NCI-H1694 treated with DMSO at 0.1 percent for 48 hours (cell line): ENCODE measurements at regions not wholly inside any gene's neighbourhood (a gene's known extent, or its start where the extent isn't known, plus 50 kb on each side); places are given as distances from the start of the nearest gene placed in this dataset.
"Not testable (repeated sequence)": the region's sequence is repeated elsewhere in the genome, so short reads cannot be mapped to it uniquely, and the experiment has no call there.

Experiments
- DNase-seq: peaks from one replicate; lab custom pipeline; 2025; lab: John Stamatoyannopoulos, UW

DNA sequence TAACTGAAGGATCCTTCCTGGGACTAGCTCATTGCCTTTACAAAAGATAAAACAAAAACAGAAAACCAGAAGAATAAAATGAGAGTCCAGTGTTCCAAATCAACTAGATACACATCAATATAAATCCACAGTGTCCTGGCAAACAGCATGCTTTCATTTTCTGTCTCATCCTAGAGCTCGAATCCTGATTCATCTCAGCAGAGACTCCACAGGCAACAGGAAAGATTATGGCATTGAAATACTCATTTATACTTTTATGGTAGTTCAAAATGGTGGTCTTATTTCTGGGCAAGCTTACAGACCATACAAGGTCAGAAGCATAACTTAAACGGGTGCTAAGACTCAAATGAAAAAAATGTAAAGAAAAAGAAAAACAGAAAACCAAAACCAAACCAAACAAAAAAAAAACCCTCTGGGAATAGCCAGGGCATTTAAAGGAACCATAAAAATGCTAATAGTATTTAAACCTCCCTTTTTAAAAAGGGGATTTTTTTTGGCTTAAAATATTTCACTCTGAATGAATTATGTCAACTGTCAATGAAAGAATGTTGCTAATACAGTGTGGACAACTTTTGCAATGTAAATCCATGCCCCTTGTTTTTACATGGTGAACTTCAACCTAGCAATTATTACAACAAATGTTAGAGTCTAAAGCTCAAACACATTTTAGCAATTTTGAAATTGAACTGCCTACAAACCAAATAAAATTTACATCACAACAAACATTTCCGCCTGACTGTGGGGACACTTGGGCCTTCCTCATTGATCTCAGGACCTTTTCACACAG lies 57.9 kb downstream of the GPR101 start:
- DNase-seq, result no peak

DNA sequence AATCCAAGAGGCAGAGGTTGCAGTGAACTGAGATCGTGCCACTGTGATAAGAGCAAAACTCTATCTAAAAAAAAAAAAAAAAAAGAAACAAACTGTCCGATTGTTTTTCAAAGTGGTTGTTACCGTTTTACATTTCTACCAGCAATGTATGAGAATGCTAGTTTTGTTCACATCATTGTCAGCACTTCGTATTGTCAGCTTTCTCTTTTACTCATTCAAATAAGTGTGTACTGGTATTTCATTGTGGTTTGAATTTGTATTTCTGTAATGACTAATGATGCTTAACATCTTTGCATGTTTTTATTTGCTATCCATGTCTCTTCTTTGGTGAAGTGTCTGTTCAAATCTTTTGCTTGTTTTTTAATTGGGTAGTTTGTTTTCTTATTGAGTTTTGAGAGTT lies 65.8 kb downstream of the GPR101 start:
- no peak for DNase-seq

DNA sequence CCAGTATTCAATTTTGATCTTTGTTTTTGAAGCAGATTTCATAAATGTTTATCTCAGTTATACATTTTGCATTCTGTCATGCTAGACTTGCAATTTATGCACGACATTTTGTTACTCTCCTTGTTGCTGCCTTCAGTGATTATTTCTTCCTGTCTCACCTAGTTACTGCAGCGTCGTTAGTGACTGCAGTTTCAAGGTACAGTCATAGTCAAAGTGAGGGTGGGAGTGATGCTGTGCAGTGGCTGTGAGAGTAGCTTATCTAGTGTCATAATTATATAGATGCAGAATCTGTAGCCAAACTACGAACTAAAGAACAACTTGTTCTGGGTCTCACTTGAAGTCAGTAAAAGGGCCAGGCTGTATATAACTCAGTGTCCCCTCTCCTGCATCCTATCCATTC lies 69.8 kb downstream of the GPR101 start:
- DNase-seq, result no peak

DNA sequence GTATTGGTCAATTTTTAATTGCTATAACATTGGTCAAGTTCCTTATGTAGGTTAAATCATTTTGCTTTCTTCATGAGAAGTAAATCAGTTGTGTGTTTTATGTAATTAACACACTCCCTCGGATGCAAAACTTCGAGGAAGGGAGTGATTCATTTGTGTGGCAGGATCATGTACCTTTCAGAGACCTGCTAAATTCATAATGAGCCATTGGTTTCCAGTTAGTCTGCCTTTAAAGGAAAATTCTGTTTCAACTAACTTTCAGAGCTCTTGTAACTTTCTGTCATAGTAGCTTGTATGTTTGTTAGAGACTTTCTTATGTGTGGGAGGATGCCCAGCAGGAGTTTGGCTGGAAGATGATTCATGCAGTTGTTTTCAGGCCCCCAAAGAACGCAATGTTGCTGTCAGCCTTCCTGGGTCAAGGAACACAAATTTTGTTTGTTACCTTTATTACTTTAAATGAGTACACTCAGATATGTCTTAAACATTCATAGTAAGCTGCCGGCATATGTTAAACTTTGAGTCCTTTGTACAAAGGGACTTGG lies 72.1 kb downstream of the GPR101 start:
- DNase-seq, result no peak

DNA sequence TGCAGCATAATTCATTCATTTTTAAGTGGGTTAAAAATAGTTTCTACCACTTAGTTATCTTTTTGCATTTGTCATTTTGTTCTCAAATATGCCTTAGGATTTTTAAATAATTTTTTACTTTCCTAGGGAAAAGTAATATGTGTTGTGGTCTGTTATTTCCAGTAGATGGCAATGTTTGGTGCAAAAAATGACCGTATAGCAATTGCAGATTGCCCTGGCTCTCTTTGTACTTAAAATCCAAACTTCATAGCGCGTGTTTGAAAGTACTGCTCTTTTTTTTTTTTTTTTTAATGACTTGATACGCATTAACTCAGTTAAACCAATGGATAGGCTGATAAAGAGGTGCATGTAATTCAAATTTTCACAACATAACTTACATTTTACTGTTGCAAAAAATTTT lies 74.4 kb upstream of the RBMX start:
- peak; percentile 39 for DNase-seq

DNA sequence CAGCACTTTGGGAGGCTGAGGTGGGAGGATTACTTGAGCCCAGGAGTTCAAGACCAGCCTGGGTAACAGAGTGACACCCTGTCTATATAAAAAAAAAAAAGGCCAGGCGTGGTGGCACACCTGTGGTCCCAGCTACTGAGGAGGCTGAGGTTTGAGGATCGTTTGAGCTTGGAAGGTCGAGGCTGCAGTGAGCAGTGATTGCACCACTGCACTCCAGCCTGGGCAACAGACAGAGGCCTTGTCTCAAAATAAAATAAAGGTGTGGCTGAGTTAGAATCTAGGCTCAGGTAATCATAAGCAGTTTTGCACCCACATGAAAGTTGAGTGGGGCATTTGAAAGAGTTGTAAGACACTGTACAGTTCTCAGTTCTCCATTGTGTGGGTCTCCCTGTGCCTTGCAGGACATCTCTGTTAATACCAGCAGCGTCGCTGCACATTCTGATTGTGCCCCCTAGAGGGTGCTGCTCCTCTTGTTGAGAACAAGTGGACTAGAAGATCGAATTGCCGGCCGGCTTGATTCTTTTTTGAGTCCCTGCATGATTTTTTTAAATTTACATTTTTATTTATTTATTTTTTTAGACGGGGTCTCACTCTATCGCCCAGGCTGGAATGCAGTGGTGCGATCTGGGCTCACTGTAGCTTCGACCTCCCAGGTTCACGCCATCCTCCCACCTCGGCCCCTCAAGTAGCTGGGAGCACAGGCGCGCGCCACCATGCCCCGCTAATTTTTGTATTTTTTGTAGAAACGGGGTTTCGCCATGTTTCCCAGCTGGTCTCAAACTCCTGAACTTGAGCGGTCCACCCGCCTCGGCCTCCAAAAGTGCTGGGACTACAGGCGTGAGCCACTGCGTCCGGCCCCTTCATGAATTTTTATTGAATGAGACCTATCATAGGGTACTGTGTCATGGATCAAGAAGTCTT lies 73.6 kb upstream of the RBMX start:
- DNase-seq, result peak; percentile 58

DNA sequence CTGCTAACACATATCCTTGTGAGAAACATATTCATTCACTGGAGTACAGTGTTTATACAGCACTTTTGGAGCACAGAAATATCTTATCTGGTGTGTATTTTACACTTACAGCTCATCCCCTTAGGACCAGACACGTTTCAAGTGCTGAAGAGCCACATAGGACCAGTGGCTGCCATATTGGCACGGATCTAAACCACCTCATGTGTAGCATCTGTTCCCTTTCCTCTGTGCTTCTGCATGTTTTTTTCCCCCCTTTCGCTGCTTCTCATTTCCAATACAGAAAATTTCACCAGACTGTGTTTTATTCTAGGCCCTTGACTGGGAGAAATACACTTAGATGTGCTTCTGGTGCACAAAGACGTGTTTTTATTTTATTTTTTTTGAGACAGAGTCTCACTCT lies 69.7 kb upstream of the RBMX start:
- DNase-seq, result no peak

DNA sequence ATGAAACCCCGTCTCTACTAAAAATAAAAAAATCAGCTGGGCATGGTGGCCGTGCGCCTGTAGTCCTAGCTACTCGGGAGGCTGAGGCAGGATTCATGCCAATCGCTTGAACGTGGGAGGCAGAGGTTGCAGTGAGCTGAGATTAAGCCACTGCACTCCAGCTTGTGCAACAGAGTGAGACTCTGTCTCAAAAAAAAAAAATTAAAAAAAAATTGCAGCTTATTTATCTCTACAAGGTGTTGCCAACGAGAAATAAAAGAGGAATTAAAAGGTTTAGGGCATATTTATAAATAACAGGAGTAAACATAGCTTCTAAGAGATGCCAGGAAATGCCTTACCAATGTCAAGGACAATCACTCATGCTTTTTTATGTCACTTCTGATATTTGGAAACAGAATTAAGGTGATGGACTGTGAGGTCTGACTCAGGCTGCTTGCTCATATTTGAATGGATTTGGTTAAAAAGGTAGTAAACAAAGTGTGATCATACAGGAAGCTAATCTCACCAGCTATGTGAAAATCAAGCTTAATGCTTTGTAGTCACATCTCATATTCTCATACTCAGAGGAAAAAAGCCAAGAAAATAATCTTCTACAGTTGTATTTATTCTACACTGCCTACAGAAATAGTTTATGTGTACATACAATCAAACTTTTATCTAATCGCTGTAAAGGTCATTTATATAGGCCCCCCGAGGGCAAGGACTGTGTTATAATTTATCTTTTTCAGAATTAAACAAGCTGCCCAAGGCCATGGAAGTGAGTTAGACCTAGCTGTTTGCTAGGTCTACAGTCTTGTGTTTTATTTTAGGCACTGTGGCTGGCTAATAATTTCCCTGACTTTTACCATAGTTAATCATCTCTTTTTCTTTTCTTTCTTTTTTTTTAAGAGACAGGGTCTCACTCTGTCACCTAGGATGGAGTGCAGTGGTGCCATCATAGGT lies 61.1 kb upstream of the RBMX start:
- DNase-seq, result no peak

DNA sequence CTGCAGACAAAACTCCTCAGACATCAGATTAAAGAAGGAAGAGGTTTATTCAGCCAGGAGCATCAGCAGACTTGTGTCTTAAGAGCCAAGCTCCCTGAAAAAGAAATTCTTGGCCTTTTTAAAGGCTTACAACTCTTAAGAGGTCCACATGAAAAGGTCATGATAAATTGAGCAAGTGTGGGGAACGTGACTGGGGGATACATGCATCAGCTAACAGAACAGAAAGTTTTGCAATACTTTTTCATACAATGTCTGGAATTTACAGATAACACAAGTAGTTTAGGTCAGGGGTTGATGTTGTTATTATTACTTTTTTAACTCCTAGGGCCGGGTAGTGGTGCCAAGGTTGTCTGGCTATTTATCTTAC lies 55.6 kb upstream of the RBMX start:
- no peak for DNase-seq

DNA sequence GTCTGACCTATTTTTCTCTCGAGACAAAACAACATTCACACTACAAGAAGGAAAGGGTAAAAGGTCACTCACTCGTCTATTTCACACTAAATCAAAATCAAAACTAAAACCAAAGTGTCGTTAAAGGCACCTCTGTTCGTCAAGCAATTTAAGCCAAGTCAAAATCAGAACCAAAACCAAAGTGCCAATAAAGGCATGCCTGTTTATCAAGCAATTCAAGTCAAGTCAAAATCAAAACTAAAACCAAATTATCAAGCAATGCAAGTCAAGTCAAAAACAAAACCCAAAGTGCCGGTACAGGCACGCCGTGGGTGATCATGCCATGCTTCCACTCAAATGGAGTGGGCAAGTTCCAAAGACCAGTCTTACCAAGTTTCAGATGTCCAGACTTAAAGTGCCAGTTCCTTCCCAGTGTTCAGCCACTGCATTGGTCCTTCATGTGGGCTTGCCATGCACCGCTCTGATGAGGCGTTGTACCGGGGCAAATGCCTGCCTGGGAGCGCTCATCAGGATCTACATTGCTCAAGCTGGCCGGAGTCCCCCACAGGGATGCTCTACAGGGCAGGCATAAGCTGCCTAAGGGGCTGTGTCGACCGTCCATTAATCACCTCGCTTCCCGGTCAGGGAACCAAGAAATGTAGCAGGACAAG lies 55.1 kb upstream of the RBMX start:
- not testable (repeated sequence) for DNase-seq

DNA sequence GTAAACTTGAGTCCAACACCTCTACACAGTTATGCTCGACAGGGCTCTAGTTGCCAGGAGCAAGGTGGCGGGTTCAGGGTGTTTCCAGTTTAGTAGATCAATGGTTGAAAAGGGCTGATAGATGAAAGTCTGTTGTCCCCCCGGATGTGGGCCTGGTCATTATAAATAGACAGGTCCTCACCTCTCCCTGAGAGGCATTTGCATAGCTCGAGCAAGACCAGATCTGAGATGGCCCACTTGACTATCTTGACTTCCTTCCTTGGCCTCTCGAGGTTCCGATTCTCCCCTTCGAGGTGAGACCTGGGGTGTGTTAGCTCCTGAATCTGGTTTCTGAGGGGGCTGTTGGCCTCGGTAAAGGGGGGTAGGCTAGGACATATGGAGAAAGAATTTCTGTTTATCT lies 54.1 kb upstream of the RBMX start:
- not testable (repeated sequence) for DNase-seq

DNA sequence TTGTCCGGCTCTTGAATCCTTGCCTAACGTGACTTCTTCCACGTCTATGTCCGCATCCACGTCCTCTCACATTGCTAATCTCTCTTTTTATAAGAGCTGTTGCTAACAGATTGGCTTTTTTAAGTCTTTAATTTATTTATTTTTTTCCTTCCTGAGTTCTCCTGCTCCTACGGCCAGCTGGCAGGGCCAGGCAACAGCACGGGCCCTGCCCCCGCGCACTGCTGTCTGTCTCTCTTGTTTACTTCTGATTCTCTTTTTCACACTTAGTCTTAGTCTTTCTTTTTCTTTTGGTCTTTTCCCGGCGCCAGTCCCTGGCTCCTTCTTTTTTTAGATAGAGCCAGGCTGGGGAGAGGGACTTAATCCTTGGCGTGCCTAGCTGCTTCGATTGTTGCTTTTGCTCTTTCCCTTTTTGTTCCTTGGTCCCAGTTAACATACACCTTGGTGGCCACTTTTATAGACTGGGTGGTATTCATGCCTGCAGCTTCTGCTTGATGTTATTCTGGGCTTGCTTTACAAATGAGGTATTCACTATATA lies 53.2 kb upstream of the RBMX start:
- DNase-seq, result no peak

DNA sequence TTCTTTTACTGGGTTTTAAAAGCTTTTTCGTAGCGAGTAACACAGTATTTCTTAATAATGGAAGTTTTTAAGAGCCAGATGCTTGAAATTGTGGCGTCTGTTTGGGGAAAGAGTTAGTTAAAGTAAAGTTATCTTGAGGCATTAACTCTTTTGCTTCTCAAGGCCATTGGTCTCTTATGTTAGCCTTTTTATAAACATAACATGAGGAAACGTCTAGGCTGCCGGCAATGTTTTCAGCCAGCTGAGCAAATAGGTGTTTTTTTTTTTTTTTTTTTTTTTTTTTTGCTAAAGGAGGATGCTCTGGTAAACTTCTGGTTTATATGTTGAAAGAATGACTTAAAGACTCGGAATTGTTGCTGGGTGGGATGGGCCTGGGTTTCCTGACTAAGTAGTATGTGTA lies 51.1 kb upstream of the RBMX start:
- no peak for DNase-seq
